DND-41 (cell line): ENCODE measurements at regions not wholly inside any gene's neighbourhood (a gene's known extent, or its start where the extent isn't known, plus 50 kb on each side); places are given as distances from the start of the nearest gene placed in this dataset.

Source experiments
- ATAC-seq: fragments of 200-7000 bp; cut with Tn5 transposase; 3 replicates; pipeline ENCODE4 v1.9.1; 2021; ENCODE audit warnings: low read depth; ENCODE audit not compliant: insufficient read depth
- DNase-seq: peaks from one replicate; pipeline ENCODE4 v3.0.0-alpha.2; 2020
- H2AFZ ChIP-seq: 2 replicates; pipeline ENCODE4 v1.6.0; 2012; ENCODE audit warnings: low read depth, low read length
- H3K27ac ChIP-seq: 2 replicates; pipeline ENCODE4 v1.5.1; 2012; ENCODE audit warnings: low read length, inconsistent platforms
- H3K27me3 ChIP-seq: fragments of 200-600 bp; sonication (generic); 2 replicates; pipeline ENCODE4 v1.6.0; 2012; ENCODE audit warnings: low read length, mild to moderate bottlenecking, inconsistent platforms; ENCODE audit not compliant: insufficient read depth, poor library complexity
- H3K36me3 ChIP-seq: 2 replicates; pipeline ENCODE4 v1.5.1; 2012; ENCODE audit warnings: low read length, inconsistent platforms; ENCODE audit not compliant: insufficient read depth
- H3K4me1 ChIP-seq: 2 replicates; pipeline ENCODE4 v1.5.1; 2012; ENCODE audit warnings: mild to moderate bottlenecking, low read length; ENCODE audit not compliant: insufficient read depth
- H3K4me2 ChIP-seq: 2 replicates; pipeline ENCODE4 v1.6.0; 2012; ENCODE audit warnings: mild to moderate bottlenecking, moderate library complexity, low read length, inconsistent platforms; ENCODE audit not compliant: insufficient read depth
- H3K4me3 ChIP-seq, 2 experiments: fragments of 200-600 bp in 1 of 2; shearing (Covaris generic) in 1 of 2; 2 replicates each; pipeline ENCODE4 v1.5.1; 2012 to 2016; ENCODE audit warnings: inconsistent platforms in 2 of 2, low read length in 2 of 2, mild to moderate bottlenecking in 2 of 2, low read depth in 1 of 2, moderate library complexity in 1 of 2
- H3K79me2 ChIP-seq: 2 replicates; pipeline ENCODE4 v1.6.0; 2012; ENCODE audit warnings: low read length, inconsistent platforms; ENCODE audit not compliant: insufficient read depth
- H3K9ac ChIP-seq: 2 replicates; pipeline ENCODE4 v1.6.0; 2012; ENCODE audit warnings: low read depth, mild to moderate bottlenecking, inconsistent platforms, low read length, moderate library complexity
- H3K9me3 ChIP-seq: 2 replicates; pipeline ENCODE4 v1.5.1; 2012; ENCODE audit warnings: low read length, moderate library complexity, mild to moderate bottlenecking, inconsistent platforms; ENCODE audit not compliant: insufficient read depth, severe bottlenecking
- H4K20me1 ChIP-seq: 2 replicates; pipeline ENCODE4 v1.6.0; 2012; ENCODE audit warnings: low read length; ENCODE audit not compliant: insufficient read depth
- EZH2 ChIP-seq: IDR thresholded peaks from 3 replicates; pipeline ENCODE4 v1.6.1; 2012; ENCODE audit warnings: borderline replicate concordance, low read depth, mild to moderate bottlenecking, moderate library complexity, low read length, inconsistent platforms; ENCODE audit not compliant: severe bottlenecking
- TF ChIP-seq, protein P1 (sequence below): IDR thresholded peaks from 2 replicates; pipeline ENCODE4 v1.5.1; 2012; ENCODE audit warnings: borderline replicate concordance, low read length, moderate library complexity, mild to moderate bottlenecking; ENCODE audit not compliant: poor library complexity, severe bottlenecking; ENCODE audit errors: extremely low read depth

DNA sequence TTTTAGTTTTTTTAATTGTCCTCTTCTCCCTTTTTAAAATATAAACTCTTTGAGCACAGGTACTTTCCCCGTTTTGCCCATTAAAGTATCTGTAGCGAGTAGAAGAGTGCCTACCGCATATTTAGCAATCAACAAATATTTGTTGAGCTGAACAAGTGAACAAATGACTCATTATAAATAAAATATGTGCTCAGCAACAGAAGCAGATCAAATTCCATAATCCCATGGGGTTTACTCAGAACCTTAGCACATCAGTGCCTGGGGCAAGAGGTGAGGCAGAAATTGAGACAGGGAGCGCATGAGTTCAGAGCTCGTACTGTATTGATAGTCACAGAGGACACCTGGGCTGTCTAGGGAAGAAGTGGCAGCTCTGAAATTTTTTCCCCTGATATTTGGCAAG, 161.0 kb downstream of the SEM1 start:
- no peak for DNase-seq

DNA sequence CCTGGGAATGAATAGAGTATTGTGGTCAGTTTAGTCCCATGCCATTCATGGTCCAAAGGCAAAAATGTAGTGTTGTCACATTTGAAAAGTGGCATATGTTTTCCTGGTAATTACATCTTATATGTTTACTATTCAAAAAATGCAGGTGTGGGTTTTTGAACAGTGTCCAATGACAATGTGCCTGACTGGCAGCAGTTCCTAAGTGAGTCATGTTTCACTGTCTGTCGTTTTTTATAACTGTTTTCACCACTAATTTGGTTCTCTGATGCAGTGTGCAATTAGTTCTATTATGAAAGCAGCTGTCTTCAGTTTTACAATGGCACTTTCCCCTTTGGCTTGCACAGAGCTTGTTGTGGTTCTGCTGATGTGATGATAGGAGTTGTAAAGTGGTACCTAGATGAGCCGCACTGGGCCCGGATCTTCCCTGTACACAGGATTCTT, 162.3 kb downstream of the SEM1 start:
- H3K9ac ChIP-seq = no peak overlapping the region
- no peaks in the 10 kb centered on the region for H3K4me1 ChIP-seq
- ATAC-seq = no peak
- no peak overlapping the region for H3K4me3 ChIP-seq
- H3K79me2 ChIP-seq = no peaks in the 10 kb centered on the region
- H3K9me3 ChIP-seq = no peaks in the 10 kb centered on the region
- H3K27ac ChIP-seq = no peak overlapping the region
- H3K36me3 ChIP-seq = no peaks in the 10 kb centered on the region
- TF ChIP-seq EZH2 = no peak
- TF ChIP-seq, protein P1, sequence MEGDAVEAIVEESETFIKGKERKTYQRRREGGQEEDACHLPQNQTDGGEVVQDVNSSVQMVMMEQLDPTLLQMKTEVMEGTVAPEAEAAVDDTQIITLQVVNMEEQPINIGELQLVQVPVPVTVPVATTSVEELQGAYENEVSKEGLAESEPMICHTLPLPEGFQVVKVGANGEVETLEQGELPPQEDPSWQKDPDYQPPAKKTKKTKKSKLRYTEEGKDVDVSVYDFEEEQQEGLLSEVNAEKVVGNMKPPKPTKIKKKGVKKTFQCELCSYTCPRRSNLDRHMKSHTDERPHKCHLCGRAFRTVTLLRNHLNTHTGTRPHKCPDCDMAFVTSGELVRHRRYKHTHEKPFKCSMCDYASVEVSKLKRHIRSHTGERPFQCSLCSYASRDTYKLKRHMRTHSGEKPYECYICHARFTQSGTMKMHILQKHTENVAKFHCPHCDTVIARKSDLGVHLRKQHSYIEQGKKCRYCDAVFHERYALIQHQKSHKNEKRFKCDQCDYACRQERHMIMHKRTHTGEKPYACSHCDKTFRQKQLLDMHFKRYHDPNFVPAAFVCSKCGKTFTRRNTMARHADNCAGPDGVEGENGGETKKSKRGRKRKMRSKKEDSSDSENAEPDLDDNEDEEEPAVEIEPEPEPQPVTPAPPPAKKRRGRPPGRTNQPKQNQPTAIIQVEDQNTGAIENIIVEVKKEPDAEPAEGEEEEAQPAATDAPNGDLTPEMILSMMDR = no peak
- H3K27me3 ChIP-seq = no peaks in the 10 kb centered on the region
- no peak overlapping the region for H2AFZ ChIP-seq
- DNase-seq = no peak
- H3K4me2 ChIP-seq = no peak overlapping the region
- no peaks in the 10 kb centered on the region for H4K20me1 ChIP-seq

More for the DNA sequence above, 161.0 kb downstream of the SEM1 start:
- Histone ChIP-seq H3K27me3 (no peaks in the 10 kb centered on the region), H3K79me2 (no peaks in the 10 kb centered on the region), H2AFZ (no peak overlapping the region), H3K27ac (no peak overlapping the region), H3K4me2 (no peak overlapping the region), H3K4me1 (no peaks in the 10 kb centered on the region), H3K9me3 (no peaks in the 10 kb centered on the region), H3K36me3 (no peaks in the 10 kb centered on the region), H3K9ac (no peak overlapping the region), H4K20me1 (no peaks in the 10 kb centered on the region), H3K4me3 (no peak overlapping the region)
- TF ChIP-seq EZH2 = no peak
- TF ChIP-seq, protein P1 = no peak
- no peak for ATAC-seq

DNA sequence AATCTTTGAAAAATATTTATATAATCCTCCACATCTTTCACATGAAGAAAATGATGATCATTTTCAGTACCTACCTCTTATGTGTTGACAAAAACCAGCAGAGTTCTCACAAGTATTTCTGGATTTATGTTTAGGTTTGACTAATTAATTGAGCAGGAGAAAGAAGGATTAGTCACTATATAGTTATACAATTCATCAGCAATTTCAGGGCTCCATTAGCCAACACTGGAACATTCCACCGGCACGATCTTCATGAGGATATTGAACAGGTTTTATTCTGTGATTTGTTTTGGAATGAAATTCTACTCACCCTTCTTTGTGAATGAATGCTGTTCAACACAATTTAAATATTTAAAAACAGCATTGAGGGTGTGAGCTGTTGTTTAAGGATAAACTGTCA, 163.2 kb downstream of the SEM1 start:
- TF ChIP-seq, protein P1 = no peak
- no peak for TF ChIP-seq EZH2
- no peaks in the 10 kb centered on the region for H4K20me1 ChIP-seq
- no peak overlapping the region for H3K4me2 ChIP-seq
- no peaks in the 10 kb centered on the region for H3K79me2 ChIP-seq
- DNase-seq (no peak), ATAC-seq (no peak)
- H3K9ac ChIP-seq = no peak overlapping the region
- H3K27ac ChIP-seq = no peak overlapping the region
- no peaks in the 10 kb centered on the region for H3K4me1 ChIP-seq
- H2AFZ ChIP-seq = no peak overlapping the region
- no peaks in the 10 kb centered on the region for H3K27me3 ChIP-seq
- no peaks in the 10 kb centered on the region for H3K9me3 ChIP-seq
- no peak overlapping the region for H3K4me3 ChIP-seq
- H3K36me3 ChIP-seq = no peaks in the 10 kb centered on the region

DNA sequence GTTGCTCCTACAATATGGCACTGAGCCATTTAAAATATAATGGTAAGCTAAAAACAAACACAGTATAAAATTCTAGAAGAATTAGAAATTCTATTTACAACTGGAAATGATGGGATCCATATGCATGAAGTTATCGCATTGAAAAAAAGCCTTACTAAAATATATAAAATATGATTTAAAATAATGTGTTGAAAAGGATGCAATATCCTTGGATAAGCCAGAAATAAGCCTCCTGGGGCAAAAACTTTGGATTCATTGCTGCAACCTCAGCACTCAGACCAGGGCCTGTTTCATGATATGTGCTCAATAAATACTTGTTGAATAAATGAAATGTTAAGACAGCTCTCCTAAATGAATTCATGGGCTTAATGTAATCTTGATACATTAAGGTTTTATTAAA, 170.2 kb downstream of the SEM1 start:
- no peaks in the 10 kb centered on the region for H3K79me2 ChIP-seq
- H3K27ac ChIP-seq = no peak overlapping the region
- H3K4me2 ChIP-seq = no peak overlapping the region

More for the DNA sequence above, 170.2 kb downstream of the SEM1 start:
- H4K20me1 ChIP-seq = no peaks in the 10 kb centered on the region
- TF ChIP-seq, protein P1 = no peak
- no peak for TF ChIP-seq EZH2
- H3K9me3 ChIP-seq = no peaks in the 10 kb centered on the region
- no peak overlapping the region for H2AFZ ChIP-seq
- no peaks in the 10 kb centered on the region for H3K27me3 ChIP-seq
- no peaks in the 10 kb centered on the region for H3K36me3 ChIP-seq
- no peaks in the 10 kb centered on the region for H3K4me1 ChIP-seq
- ATAC-seq (no peak), DNase-seq (no peak)
- no peak overlapping the region for H3K4me3 ChIP-seq
- H3K9ac ChIP-seq = no peak overlapping the region
